Stimulated activated CD8-positive, alpha-beta memory T cell treated with anti-CD3 and anti-CD28 coated beads, Interleukin-15, amount 100 ng/mL, for 48 hours (primary cell): ENCODE measurements at regions not wholly inside any gene's neighbourhood (a gene's known extent, or its start where the extent isn't known, plus 50 kb on each side); places are given as distances from the start of the nearest gene placed in this dataset.
"Not testable (repeated sequence)": the region's sequence is repeated elsewhere in the genome, so short reads cannot be mapped to it uniquely, and the experiment has no call there.

Experiments
- DNase-seq, 2 donors: peaks; one replicate each; pipeline ENCODE4 v3.0.0-alpha.2; 2020; ENCODE audit warnings: low read depth in 2 of 2

DNA sequence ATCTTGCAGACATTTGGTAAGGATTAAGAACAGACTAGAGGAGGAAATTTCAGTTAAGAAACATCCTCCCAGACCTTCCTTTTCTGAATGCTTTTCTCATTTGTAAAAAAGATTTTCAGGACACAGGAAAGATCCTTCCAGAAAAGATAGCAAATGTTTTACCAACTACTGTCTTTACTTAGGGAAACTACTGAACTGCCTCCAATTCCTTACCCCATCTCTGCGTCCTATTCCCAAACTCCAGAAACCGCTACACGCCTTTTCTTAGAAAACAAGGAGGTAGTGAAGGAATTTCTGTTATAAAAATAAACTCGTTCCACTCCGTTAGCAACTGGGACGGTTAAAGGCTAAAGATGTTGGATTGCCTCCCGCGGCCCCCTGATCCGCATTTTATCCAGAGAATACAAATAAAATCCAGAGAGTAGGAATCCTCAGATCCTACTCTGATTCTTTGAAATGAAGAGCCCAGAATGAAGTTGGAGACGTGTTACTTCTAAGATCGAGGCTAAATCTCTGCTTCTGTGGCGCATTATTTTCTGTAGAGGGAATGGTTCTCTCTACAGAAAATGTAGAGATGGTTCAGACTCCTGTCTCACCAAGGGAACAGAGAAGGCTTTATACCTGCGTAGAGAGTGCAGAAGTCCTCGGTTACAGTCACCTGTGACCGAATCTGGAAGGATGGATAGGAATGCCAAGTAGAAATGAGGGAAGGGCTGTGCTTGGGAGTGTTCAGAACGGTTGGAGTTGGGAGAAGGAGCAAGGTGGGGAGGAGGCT is 133.0 kb downstream of the GPX5 start:
- no peak for DNase-seq

DNA sequence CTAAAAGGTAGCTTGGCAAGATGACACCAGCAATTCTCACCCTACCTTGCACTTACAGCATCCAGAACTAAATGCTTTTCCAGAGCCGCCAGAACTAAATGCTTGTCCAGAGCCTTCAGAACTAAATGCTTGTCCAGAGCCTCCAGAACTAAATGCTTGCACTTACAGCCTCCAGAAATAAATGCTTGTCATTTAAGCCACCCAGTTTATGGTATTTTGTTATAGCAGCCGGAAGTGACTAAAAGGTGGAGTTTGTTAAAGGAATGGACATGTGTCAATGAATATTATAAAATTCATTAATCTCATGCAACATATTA is 133.5 kb downstream of the GPX5 start:
- no peak for DNase-seq

GRCh38 chr6:28661097-28661713 is 135.5 kb downstream of the GPX5 start:
- no peak for DNase-seq

DNA sequence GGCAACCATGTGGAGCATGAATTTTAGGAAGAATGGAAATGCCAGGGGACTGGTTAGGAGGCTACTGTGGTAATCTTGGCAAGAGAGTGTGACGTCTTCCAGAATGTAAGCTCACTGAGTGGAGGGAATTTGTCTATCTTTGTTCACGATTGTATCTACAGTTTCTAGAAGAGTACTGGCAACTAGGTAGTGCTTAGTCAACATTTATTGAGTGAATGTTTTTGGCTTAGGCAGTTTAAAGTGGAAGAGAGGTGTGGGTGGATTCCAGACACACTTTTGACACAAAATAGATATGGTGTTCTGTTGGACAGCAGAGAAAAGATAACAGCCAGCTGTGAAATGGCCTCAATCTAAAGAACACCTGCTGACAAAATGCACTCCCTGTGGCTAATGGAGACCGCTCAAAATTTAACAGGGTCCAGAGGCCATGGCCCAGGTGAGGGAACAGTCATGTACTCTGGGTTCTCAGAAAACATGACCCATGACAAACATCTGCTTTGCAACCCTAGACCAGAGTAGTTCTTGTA is 139.3 kb downstream of the GPX5 start:
- no peak for DNase-seq

- no peak for DNase-seq
Measured at GRCh38 chr6:28673417-28673786, 147.7 kb downstream of the GPX5 start.

- DNase-seq: peak; percentile 38 to 46
Measured at GRCh38 chr6:28673787-28674671, 148.3 kb downstream of the GPX5 start.

- DNase-seq: no peak
Measured at GRCh38 chr6:28675600-28675999, 149.9 kb downstream of the GPX5 start.

DNA sequence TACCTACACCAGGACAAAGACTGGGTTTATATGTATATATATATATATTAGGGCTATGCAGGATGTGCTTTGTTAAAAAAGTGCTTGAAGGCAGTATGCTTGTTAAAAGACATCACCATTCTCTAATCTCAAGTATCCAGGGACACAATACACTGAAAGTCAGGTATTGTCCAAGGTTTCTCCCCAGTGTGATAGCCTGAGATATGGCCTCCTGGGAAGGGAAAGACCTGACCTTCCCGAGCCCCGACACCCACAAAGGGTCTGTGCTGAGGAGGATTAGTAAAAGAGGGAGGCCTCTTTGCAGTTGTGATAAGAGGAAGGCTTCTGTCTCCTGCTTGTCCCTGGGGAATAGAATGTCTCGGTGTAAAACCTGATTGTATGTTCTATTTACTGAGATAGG is 156.9 kb downstream of the GPX5 start:
- no peak for DNase-seq

GRCh38 chr6:28682956-28683685 is 157.4 kb downstream of the GPX5 start:
- DNase-seq: not testable (repeated sequence)

GRCh38 chr6:28683945-28684538 is 158.4 kb downstream of the GPX5 start:
- no peak for DNase-seq

DNA sequence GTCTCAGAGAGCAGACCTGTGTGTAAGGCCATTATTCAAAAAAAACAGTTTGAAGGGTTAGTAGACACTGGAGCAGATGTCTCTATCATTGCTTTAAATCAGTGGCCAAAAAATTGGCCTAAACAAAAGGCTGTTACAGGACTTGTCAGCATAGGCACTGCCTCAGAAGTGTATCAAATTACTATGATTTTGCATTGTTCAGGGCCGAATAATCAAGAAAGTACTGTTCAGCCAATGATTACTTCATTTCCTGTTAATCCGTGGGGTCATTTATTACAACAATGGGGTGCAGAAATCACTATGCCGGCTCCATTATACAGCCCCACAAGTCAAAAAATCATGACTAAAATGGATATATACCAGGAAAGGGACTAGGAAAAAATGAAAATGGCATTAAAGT is 160.3 kb downstream of the GPX5 start:
- DNase-seq: not testable (repeated sequence)

- not testable (repeated sequence) for DNase-seq
Measured at GRCh38 chr6:28686446-28687027, 160.9 kb downstream of the GPX5 start.

DNA sequence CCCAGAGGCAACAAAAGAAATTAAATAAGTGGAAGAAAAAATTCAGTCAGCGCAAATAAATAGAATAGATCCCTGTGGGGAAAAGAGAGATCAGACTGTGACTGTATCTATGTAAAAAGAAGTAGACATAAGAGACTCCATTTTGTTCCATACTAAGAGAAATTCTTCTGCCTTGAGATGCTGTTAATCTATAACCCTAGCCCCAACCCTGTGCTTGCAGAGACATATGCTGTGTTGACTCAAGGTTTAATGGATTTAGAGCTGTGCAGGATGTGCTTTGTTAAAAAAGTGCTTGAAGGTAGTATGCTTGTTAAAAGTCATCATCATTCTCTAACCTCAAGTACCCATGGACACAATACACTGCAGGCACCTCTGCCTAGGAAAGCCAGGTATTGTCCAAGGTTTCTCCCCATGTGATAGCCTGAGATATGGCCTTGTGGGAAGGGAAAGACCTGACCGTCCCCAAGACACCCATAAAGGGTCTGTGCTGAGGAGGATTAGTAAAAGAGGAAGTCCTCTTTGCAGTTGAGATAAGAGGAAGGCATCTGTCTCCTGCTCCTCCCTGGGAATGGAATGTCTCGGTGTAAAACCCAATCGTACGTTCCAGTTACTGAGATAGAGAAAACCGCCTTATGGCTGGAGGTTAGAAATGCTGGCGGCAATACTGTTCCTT is 161.8 kb downstream of the GPX5 start:
- not testable (repeated sequence) for DNase-seq

GRCh38 chr6:28691991-28692390 is 166.3 kb downstream of the GPX5 start:
- DNase-seq: not testable (repeated sequence)

- DNase-seq: no peak
Measured at GRCh38 chr6:28693033-28693750, 167.5 kb downstream of the GPX5 start.

DNA sequence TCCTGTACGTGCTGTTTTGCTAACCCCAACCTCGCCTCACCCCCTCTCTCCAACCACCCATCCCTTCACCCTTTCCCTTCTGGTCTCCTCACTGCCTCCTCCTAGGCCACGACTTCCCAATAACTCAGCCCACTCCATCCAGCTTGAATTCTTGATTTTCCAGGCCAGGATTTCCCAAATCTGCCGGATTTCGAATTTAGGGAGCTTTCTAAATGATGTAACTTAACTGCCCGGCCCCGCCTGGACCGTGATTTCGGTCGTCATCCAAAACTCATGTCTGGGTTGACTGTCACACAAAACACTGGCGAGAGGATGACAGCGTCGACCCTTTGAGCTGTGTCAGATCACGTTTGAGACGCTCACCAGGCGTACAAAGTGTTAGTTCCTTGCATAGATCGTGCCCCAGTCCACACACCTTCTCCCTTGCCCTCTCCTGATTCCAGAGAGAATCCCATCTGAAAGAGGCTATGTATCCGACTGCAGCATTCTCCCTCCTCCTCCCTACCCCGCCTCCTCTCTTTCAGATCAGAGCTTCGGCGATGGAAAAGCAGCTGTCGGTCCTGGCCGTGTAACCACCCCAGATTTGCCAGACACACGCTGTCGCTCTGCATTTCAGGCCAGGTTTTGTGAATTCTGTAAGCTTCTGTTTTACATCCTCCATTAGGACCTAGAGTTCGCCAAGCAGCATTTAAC is 168.2 kb downstream of the GPX5 start:
- no peak for DNase-seq

DNA sequence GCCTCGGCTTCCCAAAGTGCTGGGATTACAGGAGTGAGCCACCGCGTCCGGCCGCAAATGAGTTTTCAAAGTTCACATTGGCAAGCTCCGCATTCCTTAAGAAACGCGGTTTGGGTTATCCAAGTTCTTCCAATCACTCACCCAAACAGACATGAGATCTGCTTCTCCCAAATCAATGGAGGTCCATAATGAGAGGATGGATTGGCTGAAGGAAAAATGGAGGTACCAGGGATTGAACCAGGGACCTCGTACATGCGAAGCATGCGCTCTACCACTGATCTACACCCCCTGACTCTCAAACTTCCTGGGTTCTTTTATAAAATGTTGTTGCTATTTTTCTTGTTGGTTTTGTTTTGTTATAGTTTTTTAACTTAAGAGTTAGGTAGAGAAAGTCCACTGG is 170.0 kb downstream of the GPX5 start:
- DNase-seq: no peak

DNA sequence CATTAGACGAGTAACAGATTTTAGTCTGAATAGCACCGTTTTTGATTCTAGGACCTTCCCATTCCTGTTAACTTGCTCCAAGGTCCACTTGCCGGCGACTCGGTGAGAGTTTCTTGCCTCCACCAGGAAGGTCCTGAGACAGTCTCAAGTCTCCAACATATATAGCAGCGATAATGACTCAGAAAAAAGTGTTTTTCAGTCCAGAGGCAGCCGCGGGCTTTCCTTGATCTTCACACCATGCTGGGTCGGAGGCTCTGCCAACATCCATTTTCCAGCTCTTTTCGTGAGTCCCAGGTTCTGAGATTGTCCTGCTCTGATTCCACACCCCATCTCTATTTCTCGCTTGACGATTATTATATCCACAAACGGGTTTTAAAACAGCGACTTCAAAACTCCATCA is 170.5 kb downstream of the GPX5 start:
- DNase-seq: no peak

GRCh38 chr6:28696682-28697081 is 171.0 kb downstream of the GPX5 start:
- no peak for DNase-seq
